ENCODE measurements at regions not wholly inside any gene's neighbourhood (a gene's known extent, or its start where the extent isn't known, plus 50 kb on each side); places are given as distances from the start of the nearest gene placed in this dataset.

GRCh38 chr2:83665894-83666293 lies 793.2 kb downstream of the SUCLG1 start:
- no peak for DNase-seq
- Histone ChIP-seq H3K4me1 (ENCODE audit: insufficient read depth, low read length) (no peaks in the 10 kb centered on the region), H3K27me3 (ENCODE audit: control insufficient read depth in 1 of 2, insufficient read depth in 2 of 2, low read length in 2 of 2) (no peaks in the 10 kb centered on the region), H3K9me3 (ENCODE audit: control insufficient read depth in 1 of 2, insufficient read depth in 1 of 2, low read length in 2 of 2) (no peaks in the 10 kb centered on the region), H3K27ac (ENCODE audit: low read depth in 1 of 2, low read length in 2 of 2) (no peak overlapping the region), H3K4me3 (ENCODE audit: low read length) (no peak overlapping the region), H3K36me3 (ENCODE audit: insufficient read depth, low read length) (no peaks in the 10 kb centered on the region)
- TF ChIP-seq, protein P1, sequence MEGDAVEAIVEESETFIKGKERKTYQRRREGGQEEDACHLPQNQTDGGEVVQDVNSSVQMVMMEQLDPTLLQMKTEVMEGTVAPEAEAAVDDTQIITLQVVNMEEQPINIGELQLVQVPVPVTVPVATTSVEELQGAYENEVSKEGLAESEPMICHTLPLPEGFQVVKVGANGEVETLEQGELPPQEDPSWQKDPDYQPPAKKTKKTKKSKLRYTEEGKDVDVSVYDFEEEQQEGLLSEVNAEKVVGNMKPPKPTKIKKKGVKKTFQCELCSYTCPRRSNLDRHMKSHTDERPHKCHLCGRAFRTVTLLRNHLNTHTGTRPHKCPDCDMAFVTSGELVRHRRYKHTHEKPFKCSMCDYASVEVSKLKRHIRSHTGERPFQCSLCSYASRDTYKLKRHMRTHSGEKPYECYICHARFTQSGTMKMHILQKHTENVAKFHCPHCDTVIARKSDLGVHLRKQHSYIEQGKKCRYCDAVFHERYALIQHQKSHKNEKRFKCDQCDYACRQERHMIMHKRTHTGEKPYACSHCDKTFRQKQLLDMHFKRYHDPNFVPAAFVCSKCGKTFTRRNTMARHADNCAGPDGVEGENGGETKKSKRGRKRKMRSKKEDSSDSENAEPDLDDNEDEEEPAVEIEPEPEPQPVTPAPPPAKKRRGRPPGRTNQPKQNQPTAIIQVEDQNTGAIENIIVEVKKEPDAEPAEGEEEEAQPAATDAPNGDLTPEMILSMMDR (IDR thresholded peaks at IDR 0.05) = no peak
- no peak for ATAC-seq (ENCODE audit: poor library complexity)
- Mint-ChIP-seq H3K27ac (no peak overlapping the region), H3K27me3 (no peaks in the 10 kb centered on the region), H3K36me3 (ENCODE audit: low read depth) (no peaks in the 10 kb centered on the region), H3K9me3 (peaks cover 3% of the 10 kb centered on the region), H3K4me1 (ENCODE audit: low read depth) (no peaks in the 10 kb centered on the region), H3K4me3 (no peak overlapping the region)
- intact Hi-C loops (cut with DNase I, micrococcal nuclease) = no loop called here
- ChIA-PET CTCF (no interaction called here), POLR2A (no interaction called here)

GRCh38 chr2:83665154-83665553 lies 793.9 kb downstream of the SUCLG1 start:
- ATAC-seq (ENCODE audit: poor library complexity) (no peak), DNase-seq (no peak)
- H3K4me1 ChIP-seq (ENCODE audit: insufficient read depth, low read length) = no peaks in the 10 kb centered on the region
- intact Hi-C loops (cut with DNase I, micrococcal nuclease) = no loop called here
- TF ChIP-seq, protein P1 (IDR thresholded peaks at IDR 0.05) = no peak
- H3K9me3 ChIP-seq (ENCODE audit: control insufficient read depth in 1 of 2, insufficient read depth in 1 of 2, low read length in 2 of 2) = no peaks in the 10 kb centered on the region
- POLR2A ChIA-PET = no interaction called here
- Mint-ChIP-seq H3K27ac (no peak overlapping the region), H3K36me3 (ENCODE audit: low read depth) (no peaks in the 10 kb centered on the region), H3K9me3 (peaks cover 3% of the 10 kb centered on the region), H3K4me3 (no peak overlapping the region), H3K4me1 (ENCODE audit: low read depth) (no peaks in the 10 kb centered on the region), H3K27me3 (no peaks in the 10 kb centered on the region)
- no peak overlapping the region for H3K4me3 ChIP-seq (ENCODE audit: low read length)
- no peaks in the 10 kb centered on the region for H3K36me3 ChIP-seq (ENCODE audit: insufficient read depth, low read length)
- no peaks in the 10 kb centered on the region for H3K27me3 ChIP-seq (ENCODE audit: control insufficient read depth in 1 of 2, insufficient read depth in 2 of 2, low read length in 2 of 2)
- CTCF ChIA-PET = no interaction called here
- H3K27ac ChIP-seq (ENCODE audit: low read depth in 1 of 2, low read length in 2 of 2) = no peak overlapping the region

DNA sequence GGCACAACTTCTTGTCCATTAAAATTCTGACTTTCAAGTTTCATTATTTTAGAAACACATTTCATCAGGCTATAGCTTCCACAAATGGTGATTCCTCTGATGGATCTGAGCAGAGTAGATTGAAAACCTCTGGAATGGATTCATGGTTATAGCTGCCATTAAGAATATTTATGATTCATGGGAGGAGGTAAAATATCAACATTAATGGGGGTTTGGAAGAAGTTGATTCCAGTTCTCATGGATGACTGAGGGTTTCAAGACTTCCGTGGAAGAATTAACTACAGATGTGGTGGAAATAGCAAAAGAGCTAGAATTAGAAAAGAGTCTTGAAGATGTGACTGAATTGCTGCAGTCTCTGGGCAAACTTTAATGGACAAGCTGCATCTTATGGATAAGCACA lies 797.4 kb downstream of the SUCLG1 start:
- no peaks in the 10 kb centered on the region for H3K4me1 ChIP-seq (ENCODE audit: insufficient read depth, low read length)
- no peaks in the 10 kb centered on the region for H3K9me3 ChIP-seq (ENCODE audit: control insufficient read depth in 1 of 2, insufficient read depth in 1 of 2, low read length in 2 of 2)
- no peaks in the 10 kb centered on the region for H3K27me3 Mint-ChIP-seq
- TF ChIP-seq, protein P1 (IDR thresholded peaks at IDR 0.05) = no peak
- no peak overlapping the region for H3K27ac ChIP-seq (ENCODE audit: low read depth in 1 of 2, low read length in 2 of 2)
- no peaks in the 10 kb centered on the region for H3K27me3 ChIP-seq (ENCODE audit: control insufficient read depth in 1 of 2, insufficient read depth in 2 of 2, low read length in 2 of 2)
- intact Hi-C loops (cut with DNase I, micrococcal nuclease) = no loop called here
- no peak overlapping the region for H3K4me3 Mint-ChIP-seq
- no peaks in the 10 kb centered on the region for H3K36me3 ChIP-seq (ENCODE audit: insufficient read depth, low read length)
- DNase-seq (no peak), ATAC-seq (ENCODE audit: poor library complexity) (no peak)
- no peak overlapping the region for H3K27ac Mint-ChIP-seq
- ChIA-PET CTCF (no interaction called here), POLR2A (no interaction called here)
- no peaks in the 10 kb centered on the region for H3K4me1 Mint-ChIP-seq (ENCODE audit: low read depth)
- H3K4me3 ChIP-seq (ENCODE audit: low read length) = no peak overlapping the region
- H3K36me3 Mint-ChIP-seq (ENCODE audit: low read depth) = no peaks in the 10 kb centered on the region
- no peaks in the 10 kb centered on the region for H3K9me3 Mint-ChIP-seq
